HUES48 (cell line): ENCODE measurements at regions not wholly inside any gene's neighbourhood (a gene's known extent, or its start where the extent isn't known, plus 50 kb on each side); places are given as distances from the start of the nearest gene placed in this dataset.
"Not testable (repeated sequence)": the region's sequence is repeated elsewhere in the genome, so short reads cannot be mapped to it uniquely, and the experiment has no call there.

Experiments
- H3K27ac ChIP-seq: one replicate; pipeline ENCODE4 v1.7.0; 2013; ENCODE audit warnings: low read depth, low read length, inconsistent platforms
- H3K27me3 ChIP-seq: 2 replicates; pipeline ENCODE4 v1.6.1; 2013; ENCODE audit warnings: mild to moderate bottlenecking, low read length; ENCODE audit not compliant: control insufficient read depth, insufficient read depth
- H3K36me3 ChIP-seq: 2 replicates; pipeline ENCODE4 v1.6.1; 2013; ENCODE audit warnings: low read length; ENCODE audit not compliant: control insufficient read depth, insufficient read depth
- H3K4me1 ChIP-seq: 2 replicates; pipeline ENCODE4 v1.6.1; 2013; ENCODE audit warnings: mild to moderate bottlenecking, low read length; ENCODE audit not compliant: control insufficient read depth, insufficient read depth
- H3K4me3 ChIP-seq: 2 replicates; pipeline ENCODE4 v1.5.1; 2013; ENCODE audit warnings: mild to moderate bottlenecking, low read depth, low read length
- H3K9ac ChIP-seq: 2 replicates; pipeline ENCODE4 v1.6.1; 2013; ENCODE audit warnings: mild to moderate bottlenecking, low read depth, low read length, moderate library complexity
- H3K9me3 ChIP-seq: 2 replicates; pipeline ENCODE4 v1.6.1; 2013; ENCODE audit warnings: low read length; ENCODE audit not compliant: control insufficient read depth, insufficient read depth

GRCh38 chr7:121676168-121676567, 196.8 kb upstream of the PTPRZ1 start:
- Histone ChIP-seq H3K27ac (no peak overlapping the region), H3K9me3 (no peaks in the 10 kb centered on the region), H3K9ac (no peak overlapping the region)

GRCh38 chr7:121674455-121674854, 198.5 kb upstream of the PTPRZ1 start:
- not testable (repeated sequence) for H3K4me1 ChIP-seq, H3K9me3 ChIP-seq, H3K27me3 ChIP-seq, H3K9ac ChIP-seq, H3K36me3 ChIP-seq, H3K27ac ChIP-seq, H3K4me3 ChIP-seq

More at GRCh38 chr7:121676168-121676567, 196.8 kb upstream of the PTPRZ1 start:
- H3K27me3 ChIP-seq = no peaks in the 10 kb centered on the region
- 0 out of 2 replicates have a peak, but pooled peaks cover 3% of the 10 kb centered on the region for H3K4me1 ChIP-seq
- H3K4me3 ChIP-seq = no peak overlapping the region
- no peaks in the 10 kb centered on the region for H3K36me3 ChIP-seq

GRCh38 chr7:121669144-121669543, 203.8 kb upstream of the PTPRZ1 start:
- Histone ChIP-seq H3K9me3 (no peaks in the 10 kb centered on the region), H3K4me1 (no peaks in the 10 kb centered on the region; the same call in 1 of the 2 replicates), H3K27ac (no peak overlapping the region), H3K36me3 (no peaks in the 10 kb centered on the region), H3K27me3 (no peaks in the 10 kb centered on the region), H3K9ac (no peak overlapping the region), H3K4me3 (no peak overlapping the region)

GRCh38 chr7:121666306-121666705, 206.7 kb upstream of the PTPRZ1 start:
- no peaks in the 10 kb centered on the region for H3K27me3 ChIP-seq
- no peaks in the 10 kb centered on the region; the same call in 1 of the 2 replicates for H3K4me1 ChIP-seq
- H3K9me3 ChIP-seq = no peaks in the 10 kb centered on the region
- H3K27ac ChIP-seq = no peak overlapping the region
- H3K9ac ChIP-seq = no peak overlapping the region
- H3K36me3 ChIP-seq = no peaks in the 10 kb centered on the region
- H3K4me3 ChIP-seq = no peak overlapping the region

GRCh38 chr7:121643320-121643719, 229.6 kb upstream of the PTPRZ1 start:
- H3K27me3 ChIP-seq = no peaks in the 10 kb centered on the region
- H3K27ac ChIP-seq = no peak overlapping the region
- no peaks in the 10 kb centered on the region for H3K36me3 ChIP-seq
- H3K4me3 ChIP-seq = no peak overlapping the region
- no peaks in the 10 kb centered on the region for H3K4me1 ChIP-seq
- H3K9ac ChIP-seq = no peak overlapping the region
- H3K9me3 ChIP-seq = no peaks in the 10 kb centered on the region

GRCh38 chr7:121639705-121640104, 233.3 kb upstream of the PTPRZ1 start:
- no peaks in the 10 kb centered on the region for H3K9me3 ChIP-seq
- H3K4me3 ChIP-seq = no peak overlapping the region
- no peaks in the 10 kb centered on the region for H3K27me3 ChIP-seq
- no peak overlapping the region for H3K27ac ChIP-seq
- no peaks in the 10 kb centered on the region for H3K4me1 ChIP-seq
- H3K9ac ChIP-seq = no peak overlapping the region
- H3K36me3 ChIP-seq = no peaks in the 10 kb centered on the region

- Histone ChIP-seq H3K36me3 (no peaks in the 10 kb centered on the region), H3K9me3 (no peaks in the 10 kb centered on the region), H3K27ac (no peak overlapping the region), H3K27me3 (no peaks in the 10 kb centered on the region), H3K4me3 (no peak overlapping the region), H3K9ac (no peak overlapping the region), H3K4me1 (peaks cover 12% of the 10 kb centered on the region)
Measured at GRCh38 chr7:121638286-121638685, 234.7 kb upstream of the PTPRZ1 start.

- Histone ChIP-seq H3K27me3 (no peaks in the 10 kb centered on the region), H3K9ac (no peak overlapping the region), H3K27ac (no peak overlapping the region), H3K4me3 (no peak overlapping the region), H3K36me3 (no peaks in the 10 kb centered on the region), H3K9me3 (no peaks in the 10 kb centered on the region), H3K4me1 (peaks cover 15% of the 10 kb centered on the region)
Measured at GRCh38 chr7:121634356-121634755, 238.2 kb upstream of the FAM3C start.

GRCh38 chr7:121633186-121633585, 237.1 kb upstream of the FAM3C start:
- H3K36me3 ChIP-seq = no peaks in the 10 kb centered on the region
- H3K27ac ChIP-seq = no peak overlapping the region
- peaks cover 15% of the 10 kb centered on the region for H3K4me1 ChIP-seq
- no peaks in the 10 kb centered on the region for H3K27me3 ChIP-seq
- H3K9ac ChIP-seq = no peak overlapping the region
- no peaks in the 10 kb centered on the region for H3K9me3 ChIP-seq
- no peak overlapping the region for H3K4me3 ChIP-seq

- peaks cover 17% of the 10 kb centered on the region for H3K4me1 ChIP-seq
- H3K36me3 ChIP-seq = no peaks in the 10 kb centered on the region
- no peaks in the 10 kb centered on the region for H3K9me3 ChIP-seq
- H3K4me3 ChIP-seq = no peak overlapping the region
- no peak overlapping the region for H3K27ac ChIP-seq
- H3K9ac ChIP-seq = no peak overlapping the region
- H3K27me3 ChIP-seq = no peaks in the 10 kb centered on the region
Measured at GRCh38 chr7:121624958-121625357, 228.8 kb upstream of the FAM3C start.

- Histone ChIP-seq H3K27ac (no peak overlapping the region), H3K36me3 (no peaks in the 10 kb centered on the region), H3K9ac (no peak overlapping the region), H3K4me3 (no peak overlapping the region), H3K9me3 (no peaks in the 10 kb centered on the region), H3K27me3 (no peaks in the 10 kb centered on the region), H3K4me1 (peaks cover 19% of the 10 kb centered on the region)
Measured at GRCh38 chr7:121623130-121623872, 227.2 kb upstream of the FAM3C start.
